SK-N-SH (cell line): ENCODE measurements at regions not wholly inside any gene's neighbourhood (a gene's known extent, or its start where the extent isn't known, plus 50 kb on each side); places are given as distances from the start of the nearest gene placed in this dataset.

Experiments
- CTCF ChIP-seq: fragments of 200-600 bp; sonication (generic); IDR thresholded peaks from 2 replicates; pipeline ENCODE4 v1.6.1; 2017; ENCODE audit warnings: antibody characterized with exemption, mild to moderate bottlenecking, moderate library complexity
- EZH2phosphoT487 ChIP-seq: fragments of 200-600 bp; sonication (generic); IDR thresholded peaks from 2 replicates; pipeline ENCODE4 v1.6.1; 2017; ENCODE audit warnings: low read depth, mixed run types, mild to moderate bottlenecking, antibody characterized with exemption, moderate library complexity, borderline replicate concordance
- FOXM1 ChIP-seq: IDR thresholded peaks from 2 replicates; pipeline ENCODE4 v1.4.0; 2012; ENCODE audit warnings: low read depth, mild to moderate bottlenecking
- GABPA ChIP-seq: IDR thresholded peaks from 2 replicates; pipeline ENCODE4 v1.4.0; 2012; ENCODE audit warnings: low read depth, mild to moderate bottlenecking
- NFIC ChIP-seq: IDR thresholded peaks from 2 replicates; pipeline ENCODE4 v1.4.0; 2012; ENCODE audit warnings: borderline replicate concordance
- POLR2AphosphoS5 ChIP-seq: IDR thresholded peaks from 2 replicates; pipeline ENCODE4 v1.6.1; 2012; ENCODE audit warnings: low read depth, low read length
- RXRA ChIP-seq: IDR thresholded peaks from 2 replicates; pipeline ENCODE4 v1.4.0; 2012; ENCODE audit warnings: low read depth, mild to moderate bottlenecking, borderline replicate concordance
- SIN3A ChIP-seq: IDR thresholded peaks from 2 replicates; pipeline ENCODE4 v1.6.1; 2012; ENCODE audit warnings: low read depth, mild to moderate bottlenecking, low read length, moderate library complexity, borderline replicate concordance
- TCF12 ChIP-seq: IDR thresholded peaks from 2 replicates; pipeline ENCODE4 v1.4.0; 2012
- USF1 ChIP-seq: IDR thresholded peaks from 2 replicates; pipeline ENCODE4 v1.4.0; 2012; ENCODE audit warnings: low read depth, borderline replicate concordance
- TF ChIP-seq, protein P1 (sequence below): IDR thresholded peaks from 2 replicates; pipeline ENCODE4; 2012
- TF ChIP-seq, protein P2 (sequence below): fragments of 150-350 bp; IDR thresholded peaks from 2 replicates; pipeline ENCODE4 v1.6.1; 2016; ENCODE audit warnings: mild to moderate bottlenecking, low read depth, low read length

GRCh38 chr4:52273885-52274284 lies 222.8 kb downstream of the SPATA18 start:
- TF ChIP-seq POLR2AphosphoS5 (no peak), CTCF (no peak), SIN3A (no peak), GABPA (no peak), RXRA (no peak), FOXM1 (no peak), TCF12 (no peak), NFIC (no peak), USF1 (no peak), EZH2phosphoT487 (no peak)
- TF ChIP-seq, protein P1, sequence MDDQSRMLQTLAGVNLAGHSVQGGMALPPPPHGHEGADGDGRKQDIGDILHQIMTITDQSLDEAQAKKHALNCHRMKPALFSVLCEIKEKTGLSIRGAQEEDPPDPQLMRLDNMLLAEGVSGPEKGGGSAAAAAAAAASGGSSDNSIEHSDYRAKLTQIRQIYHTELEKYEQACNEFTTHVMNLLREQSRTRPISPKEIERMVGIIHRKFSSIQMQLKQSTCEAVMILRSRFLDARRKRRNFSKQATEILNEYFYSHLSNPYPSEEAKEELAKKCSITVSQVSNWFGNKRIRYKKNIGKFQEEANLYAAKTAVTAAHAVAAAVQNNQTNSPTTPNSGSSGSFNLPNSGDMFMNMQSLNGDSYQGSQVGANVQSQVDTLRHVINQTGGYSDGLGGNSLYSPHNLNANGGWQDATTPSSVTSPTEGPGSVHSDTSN, result no peak
- TF ChIP-seq, protein P2, sequence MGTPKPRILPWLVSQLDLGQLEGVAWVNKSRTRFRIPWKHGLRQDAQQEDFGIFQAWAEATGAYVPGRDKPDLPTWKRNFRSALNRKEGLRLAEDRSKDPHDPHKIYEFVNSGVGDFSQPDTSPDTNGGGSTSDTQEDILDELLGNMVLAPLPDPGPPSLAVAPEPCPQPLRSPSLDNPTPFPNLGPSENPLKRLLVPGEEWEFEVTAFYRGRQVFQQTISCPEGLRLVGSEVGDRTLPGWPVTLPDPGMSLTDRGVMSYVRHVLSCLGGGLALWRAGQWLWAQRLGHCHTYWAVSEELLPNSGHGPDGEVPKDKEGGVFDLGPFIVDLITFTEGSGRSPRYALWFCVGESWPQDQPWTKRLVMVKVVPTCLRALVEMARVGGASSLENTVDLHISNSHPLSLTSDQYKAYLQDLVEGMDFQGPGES, result no peak
